ENCODE measurements at regions not wholly inside any gene's neighbourhood (a gene's known extent, or its start where the extent isn't known, plus 50 kb on each side); places are given as distances from the start of the nearest gene placed in this dataset.

DNA sequence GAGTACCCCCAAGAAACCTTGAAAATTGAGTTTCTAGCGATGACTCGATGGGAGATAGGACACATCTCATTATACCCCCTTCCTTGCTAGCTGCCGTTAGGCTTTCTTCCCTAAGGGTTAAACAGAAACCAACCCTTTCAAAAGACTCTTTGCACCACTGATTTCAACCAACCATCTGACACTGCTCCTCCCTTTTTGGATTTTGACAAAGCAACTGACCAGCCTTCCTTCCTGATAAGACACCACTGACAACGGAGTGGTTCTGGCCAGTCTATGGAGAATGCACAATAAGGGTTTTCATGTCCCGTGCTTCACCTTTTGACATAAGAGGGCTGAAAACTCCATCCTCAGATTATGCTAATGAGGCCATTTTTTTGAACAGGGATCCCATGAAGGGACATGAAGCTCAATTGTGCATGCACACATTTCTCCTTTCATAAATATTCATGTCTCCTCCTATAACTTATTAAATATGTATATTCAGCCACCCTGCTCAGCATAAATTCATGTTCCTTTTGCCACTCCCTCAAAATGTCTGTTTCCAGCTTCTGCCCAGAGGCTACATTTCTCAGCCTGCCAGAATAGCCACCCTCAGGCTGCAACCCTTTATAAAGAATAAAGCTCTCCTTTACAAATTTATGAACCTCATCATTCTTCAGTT is 52.8 kb upstream of the SLC35F5 start:
- TF ChIP-seq ZNF274 (IDR thresholded peaks at IDR 0.05; ENCODE audit: low read depth, low read length) (no peak), YY1 (IDR thresholded peaks at IDR 0.05; ENCODE audit: insufficient read depth, insufficient read length) (no peak), SUZ12 (IDR thresholded peaks at IDR 0.05; ENCODE audit: extremely low read depth, insufficient read depth, insufficient read length) (no peak)

All from NT2/D1 (cell line).